ENCODE measurements at regions not wholly inside any gene's neighbourhood (a gene's known extent, or its start where the extent isn't known, plus 50 kb on each side); places are given as distances from the start of the nearest gene placed in this dataset.
"Not testable (repeated sequence)": the region's sequence is repeated elsewhere in the genome, so short reads cannot be mapped to it uniquely, and the experiment has no call there.

DNA sequence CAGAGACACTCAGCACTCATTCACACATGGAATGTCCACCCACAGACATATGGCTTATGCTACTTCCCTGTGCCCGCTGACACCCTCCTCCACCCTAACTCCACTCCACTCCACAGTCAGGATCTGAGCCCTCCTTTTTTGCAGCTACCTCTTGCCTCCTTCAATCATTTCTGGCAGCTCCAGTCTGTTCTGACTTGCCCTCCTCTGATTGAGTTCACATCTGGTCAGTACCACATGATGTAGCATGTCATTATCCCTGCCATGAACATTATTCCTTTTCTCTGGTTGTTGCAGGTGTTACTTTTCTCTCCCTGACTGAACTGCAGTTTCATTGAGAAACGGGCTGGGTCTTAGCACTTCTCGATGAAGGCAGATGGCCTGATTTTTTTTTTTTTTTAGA lies 130.1 kb upstream of the EGR2 start:
- Histone ChIP-seq H3K27ac (no peak overlapping the region), H3K9me3 (no peaks in the 10 kb centered on the region), H3K27me3 (no peaks in the 10 kb centered on the region), H3K36me3 (no peaks in the 10 kb centered on the region), H3K4me3 (no peak overlapping the region), H3K4me1 (no peaks in the 10 kb centered on the region)
- TF ChIP-seq, protein P1, sequence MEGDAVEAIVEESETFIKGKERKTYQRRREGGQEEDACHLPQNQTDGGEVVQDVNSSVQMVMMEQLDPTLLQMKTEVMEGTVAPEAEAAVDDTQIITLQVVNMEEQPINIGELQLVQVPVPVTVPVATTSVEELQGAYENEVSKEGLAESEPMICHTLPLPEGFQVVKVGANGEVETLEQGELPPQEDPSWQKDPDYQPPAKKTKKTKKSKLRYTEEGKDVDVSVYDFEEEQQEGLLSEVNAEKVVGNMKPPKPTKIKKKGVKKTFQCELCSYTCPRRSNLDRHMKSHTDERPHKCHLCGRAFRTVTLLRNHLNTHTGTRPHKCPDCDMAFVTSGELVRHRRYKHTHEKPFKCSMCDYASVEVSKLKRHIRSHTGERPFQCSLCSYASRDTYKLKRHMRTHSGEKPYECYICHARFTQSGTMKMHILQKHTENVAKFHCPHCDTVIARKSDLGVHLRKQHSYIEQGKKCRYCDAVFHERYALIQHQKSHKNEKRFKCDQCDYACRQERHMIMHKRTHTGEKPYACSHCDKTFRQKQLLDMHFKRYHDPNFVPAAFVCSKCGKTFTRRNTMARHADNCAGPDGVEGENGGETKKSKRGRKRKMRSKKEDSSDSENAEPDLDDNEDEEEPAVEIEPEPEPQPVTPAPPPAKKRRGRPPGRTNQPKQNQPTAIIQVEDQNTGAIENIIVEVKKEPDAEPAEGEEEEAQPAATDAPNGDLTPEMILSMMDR (IDR thresholded peaks at IDR 0.05), result no peak
- no peak for DNase-seq
- intact Hi-C loops (cut with DNase I; ENCODE audit: low total_unique reads), result no loop called here

DNA sequence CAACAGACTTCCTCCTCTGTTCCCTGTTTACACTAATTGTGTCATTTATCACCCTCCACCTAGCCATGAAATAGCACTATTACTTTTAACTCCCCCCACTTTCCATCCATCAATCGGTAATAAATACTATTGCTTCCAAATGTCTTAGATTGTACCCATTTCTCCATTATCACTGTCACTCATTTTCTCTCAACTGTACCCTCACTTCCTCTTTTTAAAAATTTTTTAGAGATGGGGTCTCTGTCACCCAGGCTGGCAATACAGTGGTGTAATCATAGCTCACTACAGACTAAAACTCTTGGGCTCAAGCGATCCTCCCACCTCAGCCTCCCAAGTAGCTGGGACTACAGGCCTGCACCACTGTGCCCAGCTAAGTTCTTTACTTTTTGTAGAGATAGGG lies 123.5 kb upstream of the EGR2 start:
- Histone ChIP-seq H3K4me1 (no peaks in the 10 kb centered on the region), H3K36me3 (no peaks in the 10 kb centered on the region), H3K4me3 (no peak overlapping the region), H3K9me3 (no peaks in the 10 kb centered on the region), H3K27ac (no peak overlapping the region), H3K27me3 (no peaks in the 10 kb centered on the region)
- TF ChIP-seq, protein P1 (IDR thresholded peaks at IDR 0.05), result no peak
- intact Hi-C loops (cut with DNase I; ENCODE audit: low total_unique reads), result no loop called here
- DNase-seq, result no peak

- H3K9me3 ChIP-seq, result no peaks in the 10 kb centered on the region
- H3K27me3 ChIP-seq, result no peaks in the 10 kb centered on the region
- TF ChIP-seq, protein P1 (IDR thresholded peaks at IDR 0.05), result no peak
- no peak overlapping the region for H3K27ac ChIP-seq
- intact Hi-C loops (cut with DNase I; ENCODE audit: low total_unique reads), result no loop called here
- H3K36me3 ChIP-seq, result no peaks in the 10 kb centered on the region
- no peaks in the 10 kb centered on the region for H3K4me1 ChIP-seq
- no peak overlapping the region for H3K4me3 ChIP-seq
- DNase-seq, result no peak
Observed at GRCh38 chr10:62938672-62939071, 122.5 kb upstream of the EGR2 start.

- intact Hi-C loops (cut with DNase I; ENCODE audit: low total_unique reads), result no loop called here
- TF ChIP-seq, protein P1 (IDR thresholded peaks at IDR 0.05), result no peak
- Histone ChIP-seq H3K4me3 (no peak overlapping the region), H3K27me3 (no peaks in the 10 kb centered on the region), H3K27ac (no peak overlapping the region), H3K4me1 (no peaks in the 10 kb centered on the region), H3K36me3 (no peaks in the 10 kb centered on the region), H3K9me3 (no peaks in the 10 kb centered on the region)
- no peak for DNase-seq
Observed at GRCh38 chr10:62937674-62938073, 121.5 kb upstream of the EGR2 start.

- Histone ChIP-seq H3K27me3 (no peaks in the 10 kb centered on the region), H3K4me1 (no peaks in the 10 kb centered on the region), H3K27ac (no peak overlapping the region), H3K4me3 (no peak overlapping the region), H3K36me3 (no peaks in the 10 kb centered on the region), H3K9me3 (no peaks in the 10 kb centered on the region)
- intact Hi-C loops (cut with DNase I; ENCODE audit: low total_unique reads), result no loop called here
- TF ChIP-seq, protein P1 (IDR thresholded peaks at IDR 0.05), result no peak
- no peak for DNase-seq
Observed at GRCh38 chr10:62935022-62935421, 118.9 kb upstream of the EGR2 start.

DNA sequence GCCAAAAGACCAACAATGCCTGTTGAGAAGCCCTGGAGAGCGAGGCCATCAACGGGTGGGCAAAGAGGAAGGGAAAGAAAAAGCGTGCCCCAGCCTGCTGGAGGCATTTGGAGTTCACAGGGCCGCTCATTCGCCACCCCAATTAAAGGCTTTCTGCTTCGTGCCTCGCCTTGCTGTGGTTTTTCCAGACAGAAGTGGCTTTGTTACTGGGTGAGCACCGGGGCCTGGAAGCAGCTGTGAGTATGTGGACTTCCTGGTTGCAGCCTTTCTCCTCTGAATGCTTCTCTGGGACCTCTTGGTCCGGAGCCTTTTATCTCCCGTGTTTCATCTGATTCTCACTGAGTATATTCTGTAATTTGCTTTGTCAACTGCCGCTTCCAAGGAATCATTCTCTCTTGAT lies 118.1 kb upstream of the EGR2 start:
- Histone ChIP-seq H3K9me3 (no peaks in the 10 kb centered on the region), H3K4me3 (no peak overlapping the region), H3K4me1 (no peaks in the 10 kb centered on the region), H3K27me3 (no peaks in the 10 kb centered on the region), H3K27ac (no peak overlapping the region), H3K36me3 (no peaks in the 10 kb centered on the region)
- no peak for DNase-seq
- TF ChIP-seq, protein P1 (IDR thresholded peaks at IDR 0.05), result no peak
- intact Hi-C loops (cut with DNase I; ENCODE audit: low total_unique reads), result no loop called here

GRCh38 chr10:62928763-62929162 lies 112.6 kb upstream of the EGR2 start:
- H3K27ac ChIP-seq; H3K27me3 ChIP-seq; H3K9me3 ChIP-seq; DNase-seq; H3K36me3 ChIP-seq; H3K4me3 ChIP-seq; H3K4me1 ChIP-seq; intact Hi-C loops (cut with DNase I; ENCODE audit: low total_unique reads): not testable (repeated sequence)

All from tibial artery (tissue), 4 donors.